GM18951 (cell line): ENCODE measurements at regions not wholly inside any gene's neighbourhood (a gene's known extent, or its start where the extent isn't known, plus 50 kb on each side); places are given as distances from the start of the nearest gene placed in this dataset.

Experiments used
- POLR2A ChIP-seq: IDR thresholded peaks from 4 replicates; pipeline ENCODE4 v1.6.1; 2011; ENCODE audit warnings: mild to moderate bottlenecking; ENCODE audit not compliant: insufficient read length, insufficient read depth; ENCODE audit errors: extremely low read depth
- in situ Hi-C: fragments of 300-500 bp; cut with MboI; formaldehyde crosslinking; loops from one replicate; pipeline ENCODE4 v1.12.0; 2022; ENCODE audit warnings: low sequenced_read_pairs, mixed read lengths, inconsistent platforms; ENCODE audit not compliant: unreplicated experiment

GRCh38 chr6:2296781-2297180, 51.4 kb upstream of the GMDS start:
- no peak for TF ChIP-seq POLR2A
- in situ Hi-C loops = no loop called here
